HG03521 (cell line): ENCODE measurements at regions not wholly inside any gene's neighbourhood (a gene's known extent, or its start where the extent isn't known, plus 50 kb on each side); places are given as distances from the start of the nearest gene placed in this dataset.
"Not testable (repeated sequence)": the region's sequence is repeated elsewhere in the genome, so short reads cannot be mapped to it uniquely, and the experiment has no call there.

Experiments
- ATAC-seq: cut with Tn5 transposase; IDR thresholded peaks from one replicate; pipeline ENCODE4 v1.9.1; 2021; ENCODE audit warnings: mild to moderate bottlenecking, moderate library complexity; ENCODE audit not compliant: unreplicated experiment

GRCh38 chr10:21406595-21407193 is 118.8 kb downstream of the SKIDA1 start:
- ATAC-seq: no peak

- ATAC-seq: no peak
These were observed 119.5 kb downstream of the SKIDA1 start for GRCh38 chr10:21405981-21406380.

GRCh38 chr10:21403256-21404015 is 122.0 kb downstream of the SKIDA1 start:
- no peak for ATAC-seq

- no peak for ATAC-seq
These were observed 122.8 kb downstream of the SKIDA1 start for GRCh38 chr10:21402606-21403083.

- ATAC-seq: no peak
These were observed 124.3 kb downstream of the SKIDA1 start for GRCh38 chr10:21401196-21401595.

- ATAC-seq: no peak
These were observed 126.0 kb downstream of the SKIDA1 start for GRCh38 chr10:21399392-21400035.

- ATAC-seq: no peak
These were observed 126.8 kb downstream of the SKIDA1 start for GRCh38 chr10:21398563-21399231.

GRCh38 chr10:21396889-21397288 is 128.6 kb downstream of the SKIDA1 start:
- ATAC-seq: no peak

- no peak for ATAC-seq
These were observed 131.6 kb downstream of the SKIDA1 start for GRCh38 chr10:21393931-21394330.

GRCh38 chr10:21388589-21388988 is 136.9 kb downstream of the SKIDA1 start:
- ATAC-seq: no peak

GRCh38 chr10:21387868-21388267 is 137.6 kb downstream of the SKIDA1 start:
- ATAC-seq: no peak

GRCh38 chr10:21385996-21386585 is 139.4 kb downstream of the SKIDA1 start:
- ATAC-seq: no peak

- no peak for ATAC-seq
These were observed 139.9 kb downstream of the SKIDA1 start for GRCh38 chr10:21385536-21385935.

GRCh38 chr10:21379143-21379542 is 146.3 kb downstream of the SKIDA1 start:
- no peak for ATAC-seq

GRCh38 chr10:21375274-21375673 is 150.2 kb downstream of the SKIDA1 start:
- ATAC-seq: not testable (repeated sequence)

GRCh38 chr10:21373881-21374280 is 151.6 kb downstream of the SKIDA1 start:
- ATAC-seq: not testable (repeated sequence)

- ATAC-seq: peak; percentile 49
These were observed 152.7 kb downstream of the SKIDA1 start for GRCh38 chr10:21372651-21373410.

- no peak for ATAC-seq
These were observed 155.8 kb downstream of the SKIDA1 start for GRCh38 chr10:21369697-21370096.

GRCh38 chr10:21368728-21369425 is 156.6 kb downstream of the SKIDA1 start:
- ATAC-seq: no peak
